UCSD-AML1 (cell line): ENCODE measurements at regions not wholly inside any gene's neighbourhood (a gene's known extent, or its start where the extent isn't known, plus 50 kb on each side); places are given as distances from the start of the nearest gene placed in this dataset.
"Not testable (repeated sequence)": the region's sequence is repeated elsewhere in the genome, so short reads cannot be mapped to it uniquely, and the experiment has no call there.

Experiments
- DNase-seq: peaks from one replicate; lab custom pipeline; 2025; ENCODE audit not compliant: unreplicated experiment; lab: John Stamatoyannopoulos, UW

DNA sequence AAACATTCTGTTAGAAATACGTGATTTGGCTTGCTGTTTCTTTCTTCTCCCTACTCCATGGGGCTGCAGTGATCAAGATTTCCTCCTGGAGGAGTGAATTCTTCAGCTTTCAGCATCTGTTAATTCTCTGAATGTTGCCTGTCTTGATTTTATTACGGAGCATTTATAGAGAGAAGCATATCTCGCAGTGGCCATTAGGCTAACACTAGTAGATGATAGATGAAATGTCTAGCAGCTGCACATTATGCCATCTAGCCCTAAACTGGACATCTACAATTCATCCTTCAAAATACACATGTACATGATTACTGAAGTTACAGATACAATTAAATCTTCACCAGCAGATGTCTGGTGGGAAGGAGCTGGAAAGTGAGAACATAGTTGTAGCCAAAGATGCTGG is 769.8 kb upstream of the NECTIN3 start:
- no peak for DNase-seq

DNA sequence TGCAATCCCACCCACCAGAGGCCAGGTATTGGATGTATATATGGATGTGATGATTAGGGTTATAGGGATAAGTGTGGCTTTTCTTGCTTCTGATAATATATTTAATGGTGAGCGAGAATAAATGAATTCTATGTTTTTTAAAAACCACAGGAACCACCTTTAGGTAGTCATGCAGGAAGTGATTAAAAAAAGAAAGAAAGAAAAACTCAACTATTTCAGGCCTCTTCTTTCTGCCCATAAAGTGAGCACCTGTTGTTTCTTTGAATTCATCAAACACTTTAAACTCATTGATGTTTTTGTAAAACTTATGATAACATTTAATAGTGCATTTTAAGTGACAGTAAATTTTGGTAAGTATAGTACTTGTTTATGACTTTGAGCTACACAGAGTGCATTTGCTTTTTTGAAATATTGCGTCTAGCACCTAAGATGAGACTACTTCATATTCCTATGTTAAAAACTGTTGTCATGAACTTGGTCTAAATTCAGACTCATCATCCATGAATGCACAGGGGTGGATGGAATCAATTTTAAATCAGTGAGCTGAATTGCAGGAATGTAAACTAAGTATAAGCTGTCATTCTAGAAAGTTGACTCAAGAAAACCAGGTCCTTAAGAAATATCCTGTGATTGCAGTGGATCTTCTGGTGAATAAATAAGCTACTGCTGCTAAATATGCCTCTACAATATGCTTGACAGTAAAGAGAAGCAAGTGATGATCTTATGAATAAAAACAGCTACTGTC is 764.4 kb upstream of the NECTIN3 start:
- DNase-seq = no peak

DNA sequence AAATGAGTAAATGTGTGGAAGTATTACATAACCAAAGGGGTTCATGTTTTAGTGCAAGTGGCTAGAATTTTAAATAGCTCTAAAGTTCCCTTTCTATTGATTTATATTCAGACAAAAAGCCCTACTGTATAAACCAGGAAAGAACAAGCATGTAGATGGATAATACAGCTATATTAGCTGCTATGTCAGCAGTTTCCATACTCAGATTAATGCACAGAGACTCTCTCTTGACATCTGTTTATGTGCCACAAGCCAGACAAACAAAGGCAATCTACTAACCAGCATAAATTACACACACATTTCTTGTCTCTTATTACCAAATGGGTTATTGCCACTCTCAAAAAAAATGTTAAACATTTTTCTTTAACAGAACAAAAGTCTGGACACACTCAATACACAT is 760.1 kb upstream of the NECTIN3 start:
- no peak for DNase-seq

DNA sequence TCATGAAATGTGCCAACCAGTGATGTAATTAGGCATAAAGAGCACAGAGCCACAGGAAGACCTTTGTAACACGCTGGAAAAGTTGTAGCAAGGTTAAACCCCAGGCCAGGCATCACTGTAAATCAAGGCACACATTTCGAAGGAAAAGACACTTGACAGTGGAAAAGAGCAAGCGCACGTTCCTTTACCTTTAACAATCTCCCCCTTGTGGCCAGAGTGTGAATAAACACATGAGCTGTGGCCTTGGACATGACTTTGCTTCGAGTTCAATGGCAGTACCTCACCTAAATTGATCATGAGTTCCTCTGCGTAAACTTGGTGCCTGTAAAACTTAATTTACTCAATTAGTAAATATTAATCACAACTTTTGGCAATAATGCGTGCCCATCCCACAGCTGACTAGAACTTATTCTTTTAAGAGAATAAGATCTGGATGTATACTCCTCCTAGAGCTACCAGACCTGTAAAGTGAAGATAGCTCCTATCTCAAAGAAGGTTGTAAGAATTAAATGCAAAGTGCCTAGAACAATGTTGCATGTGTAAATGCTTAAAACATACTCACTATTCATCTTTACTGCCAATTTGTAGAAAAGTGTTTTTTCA is 757.0 kb upstream of the NECTIN3 start:
- peak; percentile 8 for DNase-seq

DNA sequence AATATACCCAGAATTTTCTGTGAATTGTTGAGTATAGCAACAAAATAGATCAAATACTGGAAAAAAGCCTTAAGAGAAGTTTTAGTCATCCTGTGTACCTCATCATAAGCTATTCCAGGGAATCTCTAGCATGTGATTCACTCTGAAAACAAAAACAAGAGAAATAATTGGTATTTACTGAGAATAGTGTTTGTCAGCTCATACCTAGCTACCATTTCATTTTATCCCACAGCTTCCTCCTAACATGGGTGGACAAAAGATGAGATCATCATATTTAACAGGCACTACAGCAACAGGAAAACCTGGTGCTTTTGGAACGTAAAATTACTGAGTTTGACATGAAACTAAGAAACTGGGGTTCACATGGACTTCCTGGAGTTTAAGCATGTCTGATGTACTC is 753.5 kb upstream of the NECTIN3 start:
- no peak for DNase-seq

DNA sequence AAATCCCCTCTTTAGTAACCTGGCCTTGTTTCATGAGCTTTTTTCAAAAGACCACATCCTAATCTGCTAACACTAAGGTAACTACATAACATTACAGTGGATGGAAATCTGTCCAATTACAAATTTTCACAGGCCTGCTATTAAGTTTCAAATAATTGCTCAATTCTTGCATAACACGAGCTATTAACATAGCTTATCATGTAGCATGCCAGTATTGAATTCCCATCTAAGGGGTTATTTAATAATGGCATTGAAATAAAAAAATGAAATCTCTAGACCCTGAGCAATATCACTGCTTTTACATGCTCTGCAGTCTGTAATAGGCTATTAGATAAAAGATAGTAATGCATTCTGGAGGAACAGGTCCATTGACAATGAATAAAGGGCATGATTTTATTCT is 748.3 kb upstream of the NECTIN3 start:
- no peak for DNase-seq

DNA sequence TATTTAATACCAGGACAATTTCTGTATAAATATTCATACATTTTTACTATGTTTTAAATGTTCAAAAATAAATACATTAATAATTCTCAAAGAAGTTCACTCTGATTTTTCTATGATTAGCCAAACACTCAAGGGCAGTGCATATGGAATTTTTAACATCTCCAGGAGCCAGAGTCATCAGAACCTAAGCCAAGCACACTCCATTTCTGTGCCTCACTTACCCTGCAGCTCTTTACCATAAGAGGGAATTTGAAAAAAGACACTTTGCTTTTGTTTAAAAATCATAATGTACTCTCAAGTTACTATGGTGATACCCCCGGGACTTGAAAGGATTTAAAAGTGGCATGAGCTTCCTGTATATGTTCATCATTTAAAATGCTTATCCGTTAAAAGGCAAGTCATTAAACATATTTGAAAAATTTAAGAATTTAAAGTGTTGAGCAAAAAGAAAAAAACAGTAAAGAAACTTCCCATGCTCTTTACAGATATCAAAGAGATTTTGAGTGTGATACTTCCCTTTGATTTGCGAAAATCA is 747.4 kb upstream of the NECTIN3 start:
- no peak for DNase-seq

DNA sequence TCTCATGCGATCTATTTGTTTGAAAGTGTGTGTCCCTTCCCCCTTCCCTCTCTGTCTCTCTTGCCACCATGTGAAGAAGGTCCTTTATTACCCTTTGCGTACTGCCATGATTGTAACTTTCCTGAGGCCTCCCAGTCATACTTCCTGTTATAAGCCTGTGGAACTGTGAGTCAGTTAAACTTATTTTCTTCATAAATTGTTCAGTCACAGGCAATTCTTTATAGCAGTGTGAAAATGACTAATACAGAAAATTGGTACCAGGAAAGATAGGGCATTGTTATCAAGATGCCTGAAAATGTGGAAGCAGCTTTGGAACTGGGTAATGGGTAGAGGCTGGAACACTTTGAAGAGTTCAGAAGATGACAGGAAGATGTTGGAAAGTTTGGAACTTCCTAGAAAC is 743.7 kb upstream of the NECTIN3 start:
- no peak for DNase-seq

DNA sequence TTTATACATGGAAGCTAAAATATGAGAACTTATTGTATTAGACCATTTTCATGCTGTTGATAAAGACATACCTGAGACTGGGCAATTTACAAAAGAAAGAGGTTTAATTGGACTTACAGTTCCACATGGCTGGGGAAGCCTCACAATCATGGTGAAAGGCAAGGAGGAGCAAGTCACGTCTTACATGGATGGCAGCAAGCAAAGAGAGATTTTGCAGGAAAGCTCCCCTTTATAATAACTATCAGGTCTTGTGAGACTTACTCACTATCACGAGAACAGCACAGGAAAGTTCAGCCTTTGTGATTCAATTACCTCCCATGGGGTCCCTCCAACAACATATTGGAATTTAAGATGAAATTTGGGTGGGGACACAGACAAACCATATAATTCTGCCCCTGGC is 740.1 kb upstream of the NECTIN3 start:
- DNase-seq = not testable (repeated sequence)

DNA sequence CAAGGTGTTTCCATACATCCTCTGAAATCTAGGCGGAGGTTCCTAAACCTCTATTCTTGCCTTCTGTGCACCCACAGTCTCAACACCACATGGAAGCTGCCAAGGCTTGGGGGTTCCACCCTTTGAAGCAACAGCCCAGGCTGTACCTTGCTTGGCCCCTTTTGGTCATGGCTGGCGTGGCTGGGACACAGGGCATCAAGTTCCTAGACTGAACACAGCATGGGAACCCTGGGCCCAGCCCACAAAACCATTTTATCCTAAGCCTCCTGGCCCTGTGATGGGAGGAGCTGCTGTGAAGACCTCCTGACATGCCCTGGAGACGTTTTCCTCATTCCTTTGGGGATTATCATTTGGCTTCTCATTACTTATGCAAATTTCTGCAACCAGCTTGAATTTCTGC is 739.0 kb upstream of the NECTIN3 start:
- no peak for DNase-seq

DNA sequence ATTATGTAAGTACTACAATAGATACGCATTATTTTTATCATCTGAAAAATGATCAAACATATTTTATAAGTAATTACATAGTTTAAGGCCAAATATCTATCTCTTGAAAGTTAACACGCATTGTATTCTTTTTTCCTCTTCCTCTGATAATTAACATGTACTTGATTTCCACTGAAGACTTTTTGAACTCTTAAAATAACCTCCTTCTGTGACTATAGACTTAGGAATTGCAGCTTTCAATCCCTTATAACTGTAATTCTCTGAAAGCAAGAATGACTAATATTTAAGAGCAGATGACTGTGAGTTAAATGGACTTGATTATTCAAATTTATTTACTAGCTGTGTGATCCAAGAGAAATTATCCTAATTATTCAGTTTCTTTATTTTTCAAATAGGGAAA is 730.6 kb upstream of the NECTIN3 start:
- no peak for DNase-seq

DNA sequence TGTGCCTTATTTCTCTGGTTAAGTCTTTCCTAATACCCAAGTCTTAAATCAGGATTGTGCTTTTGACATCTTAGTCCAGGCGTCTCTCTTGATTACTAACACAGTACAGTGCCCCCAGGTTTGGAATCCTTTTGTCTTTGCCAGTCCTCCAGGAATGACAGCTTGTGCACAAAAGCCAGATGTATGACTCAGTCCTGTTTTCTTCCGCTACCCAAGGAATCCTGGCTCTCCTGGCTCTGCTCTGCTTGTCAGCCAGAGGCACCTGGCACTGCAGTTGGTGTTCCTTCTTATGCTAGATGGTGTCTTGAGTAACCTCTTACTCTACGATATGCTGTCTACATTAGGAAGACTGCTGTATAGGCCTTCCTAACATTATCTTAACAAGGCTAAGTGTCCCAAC is 728.2 kb upstream of the NECTIN3 start:
- no peak for DNase-seq

DNA sequence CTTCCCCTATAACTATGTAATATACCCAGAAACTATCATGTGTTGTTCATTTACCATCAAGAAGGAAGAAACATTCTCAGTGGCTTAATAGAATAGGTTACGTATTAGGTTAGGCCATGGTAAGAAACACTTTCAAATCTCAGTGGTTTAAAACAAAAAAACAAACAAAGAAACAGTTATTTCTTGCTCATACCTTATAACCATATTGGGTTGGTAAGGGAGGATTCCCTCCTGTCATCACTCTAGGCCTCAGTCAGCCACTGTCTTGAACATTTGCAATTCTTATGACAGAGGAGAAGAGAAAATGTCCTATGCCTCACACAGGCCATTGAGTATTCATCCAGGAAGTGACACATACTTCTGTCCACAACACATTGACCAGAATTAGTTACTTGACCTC is 727.7 kb upstream of the NECTIN3 start:
- DNase-seq = no peak

DNA sequence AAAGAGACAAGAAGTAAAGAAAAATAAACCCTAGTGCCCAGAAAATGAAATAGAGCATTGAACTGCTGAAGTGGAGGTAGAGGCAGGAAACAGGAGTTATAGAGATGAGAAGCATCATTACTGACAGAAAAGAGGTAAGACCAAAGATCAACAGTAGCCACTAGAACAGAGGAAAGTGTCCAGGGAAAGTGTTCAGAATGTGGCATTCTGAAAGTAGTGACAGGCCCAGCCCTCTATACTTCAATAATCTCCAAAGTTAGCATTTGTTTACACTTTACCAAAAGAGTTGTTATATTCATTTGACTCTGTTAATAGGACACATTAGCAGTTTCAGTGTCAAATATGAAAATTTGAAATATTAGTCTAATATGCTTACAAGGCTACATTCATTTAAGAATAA is 727.1 kb upstream of the NECTIN3 start:
- no peak for DNase-seq

DNA sequence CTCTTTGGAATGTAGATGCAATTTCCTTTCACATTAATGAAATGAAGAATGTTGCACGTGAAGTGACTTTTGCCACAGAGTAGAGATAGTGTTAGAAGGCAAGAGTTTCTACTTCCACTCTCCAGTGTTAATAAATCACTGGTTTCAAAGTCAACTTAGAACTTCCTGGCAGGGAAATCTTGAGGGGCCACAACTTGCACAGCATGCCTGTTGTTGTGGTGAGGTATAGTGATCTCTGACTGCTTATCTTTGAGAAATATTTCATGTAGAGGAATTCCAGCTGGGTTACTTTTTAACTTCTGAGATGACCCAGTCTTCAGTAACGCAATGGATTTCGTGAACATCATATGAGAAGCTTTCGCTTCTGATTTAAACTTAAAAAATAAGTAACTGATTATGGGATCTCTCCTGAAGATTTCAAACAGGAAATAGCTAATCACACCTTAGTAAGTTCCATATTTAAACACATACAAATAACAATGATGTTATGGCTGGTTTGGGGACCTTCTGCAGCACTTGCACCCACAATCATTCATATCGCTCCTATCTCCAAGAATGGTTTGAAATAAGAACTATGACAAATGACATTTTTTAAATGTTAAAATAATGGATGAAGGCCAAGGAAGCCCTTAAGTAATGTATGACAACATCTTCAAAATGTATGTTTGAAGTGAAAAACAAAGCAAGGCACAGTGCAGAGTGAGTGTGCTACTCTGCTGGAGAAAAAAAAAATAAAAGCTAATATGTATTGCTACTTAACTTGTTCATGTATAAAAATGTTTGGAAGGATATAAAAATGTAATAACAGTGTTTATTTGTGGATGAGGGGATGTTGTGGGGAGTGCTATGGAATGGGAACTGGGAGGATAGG is 726.5 kb upstream of the NECTIN3 start:
- DNase-seq = no peak

DNA sequence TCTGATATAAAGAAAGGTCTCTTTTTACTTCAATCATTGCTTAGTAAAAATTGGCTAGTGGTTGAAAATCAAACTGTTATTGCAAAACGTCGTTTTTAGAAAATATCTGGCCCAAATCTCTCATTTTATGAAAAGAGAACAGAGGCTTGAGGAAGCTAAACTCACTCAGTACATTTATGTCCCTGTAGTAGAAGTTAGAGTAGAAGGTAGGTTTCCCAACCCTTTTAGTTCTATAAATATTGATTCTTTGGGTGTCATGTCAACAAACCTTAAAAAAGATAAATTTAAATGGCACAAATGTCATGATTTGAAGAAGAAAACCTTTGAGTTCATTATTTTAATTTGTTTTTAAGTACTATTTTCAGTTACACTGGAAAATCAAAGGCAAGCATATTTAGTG is 722.3 kb upstream of the NECTIN3 start:
- DNase-seq = no peak

DNA sequence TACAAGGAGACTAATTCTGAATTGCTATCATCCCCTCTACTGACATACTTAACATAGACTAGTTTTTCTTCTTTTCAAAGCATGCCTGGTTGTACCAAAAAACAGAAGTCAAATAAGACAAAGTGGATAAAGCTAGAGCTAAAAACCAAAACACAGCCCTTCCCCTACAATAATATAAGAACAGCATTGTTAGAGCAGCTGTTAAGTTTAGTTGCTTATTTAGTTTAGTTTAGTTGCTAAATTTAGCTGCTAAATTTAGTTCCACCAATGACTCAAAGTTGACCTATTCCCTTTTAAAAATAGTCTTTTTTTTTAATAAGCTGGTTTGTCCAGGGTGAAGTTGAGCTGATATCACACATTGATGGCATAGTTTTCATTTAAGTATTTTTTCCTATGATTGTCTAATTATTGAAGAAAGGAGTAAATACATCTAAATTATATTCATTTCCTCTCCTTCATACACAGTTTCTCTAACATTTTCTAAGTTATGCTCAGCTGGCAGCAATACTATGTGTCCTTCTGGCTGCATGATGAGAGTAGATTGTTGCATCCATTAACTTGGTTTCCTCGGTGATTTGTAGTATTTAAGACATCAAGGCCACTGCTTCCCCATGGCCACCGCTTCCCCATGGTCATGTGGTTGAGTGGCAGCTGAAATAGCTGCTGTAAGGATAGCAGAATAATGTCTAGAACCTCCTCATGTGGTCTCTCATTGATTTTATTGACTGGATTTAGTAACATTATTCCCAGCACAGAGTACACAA is 718.6 kb upstream of the NECTIN3 start:
- no peak for DNase-seq

DNA sequence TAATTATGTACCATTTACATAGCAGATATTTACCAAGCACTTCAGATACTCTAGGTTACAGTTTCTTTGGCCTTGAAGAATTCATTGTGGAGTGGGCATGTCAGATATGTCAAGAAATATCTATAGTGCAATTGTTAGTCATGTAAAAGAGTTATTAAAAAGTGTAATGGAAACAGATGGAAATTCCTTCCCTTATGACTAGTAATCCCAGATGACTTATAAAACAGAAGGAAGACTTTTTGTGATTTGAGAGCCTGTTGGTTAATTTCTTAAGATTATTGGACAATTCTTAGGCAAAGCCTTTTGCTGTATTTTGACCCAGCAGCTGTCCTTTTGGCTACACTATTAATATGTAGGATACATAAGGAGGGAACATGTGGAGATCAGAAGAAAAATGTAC is 708.9 kb upstream of the NECTIN3 start:
- no peak for DNase-seq

DNA sequence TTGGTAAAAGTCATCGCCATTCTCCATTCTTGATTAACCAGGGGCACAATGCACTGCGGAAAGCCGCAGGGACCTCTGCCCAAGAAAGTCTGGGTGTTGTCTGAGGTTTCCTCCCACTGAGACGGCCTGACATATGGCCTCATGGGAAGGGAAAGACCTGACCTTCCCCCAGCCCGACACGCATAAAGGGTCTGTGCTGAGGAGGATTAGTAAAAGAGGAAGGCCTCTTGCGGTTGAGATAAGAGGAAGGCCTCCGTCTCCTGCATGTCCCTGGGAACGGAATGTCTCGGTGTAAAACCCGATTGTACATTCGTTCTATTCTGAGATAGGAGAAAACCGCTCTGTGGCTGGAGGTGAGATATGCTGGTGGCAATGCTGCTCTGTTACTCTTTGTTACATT is 704.3 kb upstream of the NECTIN3 start:
- DNase-seq = peak; percentile 23

DNA sequence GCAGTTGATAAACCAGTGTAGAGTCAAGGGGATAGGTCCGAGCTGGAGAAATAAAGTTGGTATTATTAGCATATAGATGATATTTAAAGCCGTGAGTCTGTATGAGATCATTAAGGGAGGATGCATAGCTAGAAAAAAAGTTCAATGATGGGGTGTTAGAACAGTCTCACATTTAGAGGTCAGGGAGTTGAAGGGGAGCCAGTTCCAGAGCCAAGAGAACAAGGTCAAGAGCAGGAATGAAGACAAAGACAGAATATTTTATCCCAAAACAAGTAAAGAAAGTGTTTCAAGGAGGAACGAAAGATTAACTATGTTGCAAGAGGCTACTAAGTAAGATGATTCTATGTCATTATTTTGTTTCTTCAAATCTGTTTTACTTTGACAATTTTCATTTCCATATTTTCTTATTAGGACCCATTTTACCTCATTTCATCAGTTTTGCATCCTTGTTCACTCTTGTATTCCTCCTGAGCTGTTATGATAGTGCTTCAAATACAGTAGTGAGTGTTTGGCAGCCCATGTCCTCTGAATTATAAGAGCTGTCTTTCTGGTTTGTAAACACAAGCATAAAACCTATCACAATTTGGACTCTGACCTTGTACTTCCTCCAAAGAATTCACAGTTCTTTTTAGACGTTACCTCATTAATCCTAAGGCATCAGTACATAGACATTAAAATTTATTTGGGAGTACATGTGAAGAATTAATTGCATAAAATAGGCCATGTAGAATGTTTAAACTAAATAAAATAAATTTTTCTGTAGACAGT is 695.7 kb upstream of the NECTIN3 start:
- DNase-seq = no peak
